ENCODE measurements at regions not wholly inside any gene's neighbourhood (a gene's known extent, or its start where the extent isn't known, plus 50 kb on each side); places are given as distances from the start of the nearest gene placed in this dataset.

DNA sequence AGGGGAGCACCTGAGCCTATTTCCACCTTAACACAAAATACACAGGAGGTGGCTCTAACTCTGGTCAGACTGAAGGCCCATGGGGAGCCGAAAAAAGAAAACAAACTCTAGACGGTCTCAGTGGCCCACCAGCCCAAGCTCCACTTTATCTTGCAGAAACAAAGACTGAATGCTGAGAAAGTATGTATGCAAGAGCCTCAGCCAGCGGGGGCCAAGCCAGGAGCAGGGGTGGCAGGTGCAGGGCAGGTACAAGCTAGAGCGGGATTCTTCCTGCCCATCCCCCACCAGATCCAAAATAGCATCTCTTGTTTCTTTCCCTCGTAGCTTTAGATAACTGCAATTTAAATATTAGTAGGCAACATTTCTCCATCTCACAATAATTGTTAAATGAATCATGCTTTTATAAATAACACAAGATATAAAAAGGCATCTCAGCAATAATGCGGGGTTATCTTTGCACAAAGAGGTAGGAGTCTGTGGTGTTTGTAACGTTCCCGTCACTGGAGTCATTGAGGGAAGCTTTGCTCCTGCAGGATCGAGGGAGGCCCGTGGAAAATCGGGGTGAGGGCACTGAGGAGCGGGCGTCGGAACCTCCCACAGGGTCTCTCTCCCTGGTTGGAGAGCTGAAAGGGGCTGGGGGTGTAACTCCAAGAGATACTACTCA is 418.0 kb downstream of the SHANK2 start:
- TF ChIP-seq, protein P1, sequence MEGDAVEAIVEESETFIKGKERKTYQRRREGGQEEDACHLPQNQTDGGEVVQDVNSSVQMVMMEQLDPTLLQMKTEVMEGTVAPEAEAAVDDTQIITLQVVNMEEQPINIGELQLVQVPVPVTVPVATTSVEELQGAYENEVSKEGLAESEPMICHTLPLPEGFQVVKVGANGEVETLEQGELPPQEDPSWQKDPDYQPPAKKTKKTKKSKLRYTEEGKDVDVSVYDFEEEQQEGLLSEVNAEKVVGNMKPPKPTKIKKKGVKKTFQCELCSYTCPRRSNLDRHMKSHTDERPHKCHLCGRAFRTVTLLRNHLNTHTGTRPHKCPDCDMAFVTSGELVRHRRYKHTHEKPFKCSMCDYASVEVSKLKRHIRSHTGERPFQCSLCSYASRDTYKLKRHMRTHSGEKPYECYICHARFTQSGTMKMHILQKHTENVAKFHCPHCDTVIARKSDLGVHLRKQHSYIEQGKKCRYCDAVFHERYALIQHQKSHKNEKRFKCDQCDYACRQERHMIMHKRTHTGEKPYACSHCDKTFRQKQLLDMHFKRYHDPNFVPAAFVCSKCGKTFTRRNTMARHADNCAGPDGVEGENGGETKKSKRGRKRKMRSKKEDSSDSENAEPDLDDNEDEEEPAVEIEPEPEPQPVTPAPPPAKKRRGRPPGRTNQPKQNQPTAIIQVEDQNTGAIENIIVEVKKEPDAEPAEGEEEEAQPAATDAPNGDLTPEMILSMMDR (IDR thresholded peaks at IDR 0.05), result no peak

DNA sequence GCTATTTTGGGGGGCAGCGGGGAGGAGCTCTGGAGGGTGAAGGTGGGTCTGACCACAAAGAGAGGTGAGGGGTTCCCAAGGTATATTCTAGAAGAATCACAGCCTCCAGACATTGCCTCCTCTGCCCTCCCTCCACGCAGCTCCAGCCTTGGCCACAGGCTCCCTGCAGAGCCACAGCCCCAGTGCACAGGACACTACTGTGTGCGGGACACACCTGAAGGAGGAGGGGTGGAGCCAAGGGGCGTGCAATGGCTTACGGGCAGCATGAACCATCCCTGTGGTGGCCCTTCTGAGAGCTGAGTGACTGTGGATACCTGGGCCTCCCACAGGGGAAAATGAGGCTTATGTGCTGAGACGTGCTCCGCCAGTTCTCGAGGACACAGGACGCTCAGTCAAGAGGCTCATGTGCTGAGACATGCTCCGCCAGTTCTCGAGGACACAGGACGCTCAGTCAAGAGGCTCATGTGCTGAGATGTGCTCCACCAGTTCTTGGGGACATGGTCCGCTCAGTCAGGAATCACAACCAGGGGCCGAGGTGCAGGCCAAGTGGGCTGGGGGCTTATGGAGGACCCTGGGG is 417.3 kb downstream of the SHANK2 start:
- TF ChIP-seq, protein P1 (IDR thresholded peaks at IDR 0.05), result no peak

DNA sequence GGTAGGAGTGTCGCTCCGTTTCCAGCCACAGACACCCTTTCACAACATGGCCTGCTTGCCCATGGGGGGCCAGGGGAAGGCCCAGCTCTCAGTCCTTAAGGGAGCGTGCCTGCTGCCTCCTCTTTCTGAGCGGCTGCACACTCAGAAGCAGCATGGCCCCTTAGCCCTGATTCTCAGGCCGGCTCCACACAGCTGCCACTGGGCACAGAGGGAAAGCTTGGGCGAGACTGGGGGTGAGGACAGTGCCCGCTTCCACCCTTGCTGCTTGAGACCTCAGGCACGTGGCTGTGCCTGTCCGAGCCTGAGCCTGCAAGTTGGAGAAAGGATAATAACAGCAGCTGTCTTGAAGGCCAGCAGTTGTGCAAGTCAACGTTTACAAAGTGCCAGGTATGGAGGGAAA is 416.3 kb downstream of the SHANK2 start:
- TF ChIP-seq, protein P1 (IDR thresholded peaks at IDR 0.05), result no peak

DNA sequence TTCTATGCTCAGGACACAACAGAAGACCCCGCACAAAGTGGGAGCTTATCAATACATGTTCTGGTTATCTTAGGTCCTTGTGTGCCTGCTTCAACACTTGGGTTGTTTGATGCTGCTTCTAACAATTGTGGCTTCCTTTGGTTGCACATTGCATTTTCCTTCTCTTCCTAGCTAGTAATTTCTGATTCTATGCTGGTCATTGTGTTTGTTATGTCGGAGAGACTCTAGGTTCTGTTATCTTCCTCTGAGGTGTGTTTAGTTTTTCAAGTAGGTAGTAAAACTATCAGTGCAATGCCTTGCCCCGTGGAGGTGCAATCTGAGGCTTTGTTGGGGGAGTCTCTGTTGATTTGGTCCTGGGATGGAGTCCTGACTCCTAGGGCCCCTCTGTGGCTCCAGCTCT is 414.2 kb downstream of the SHANK2 start:
- TF ChIP-seq, protein P1 (IDR thresholded peaks at IDR 0.05), result no peak

DNA sequence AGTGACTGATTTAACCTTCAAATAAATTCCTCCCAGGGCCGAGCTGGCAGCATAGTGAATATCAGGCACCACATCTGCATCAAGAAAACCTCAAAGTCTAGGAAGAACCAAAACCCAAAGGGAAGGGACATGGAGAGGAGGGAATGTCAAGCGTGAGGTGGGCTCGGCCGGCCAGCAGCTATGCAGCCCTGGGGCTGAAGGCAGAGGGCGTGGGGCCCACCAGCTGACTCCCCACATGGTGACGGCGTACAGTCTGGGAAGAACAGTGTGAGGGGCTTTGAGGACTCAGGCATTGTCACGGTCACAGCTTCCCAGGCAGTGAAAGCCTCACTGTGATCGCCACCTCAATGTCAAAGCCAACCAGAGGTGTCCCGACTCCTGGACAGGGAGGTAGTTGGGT is 412.5 kb downstream of the SHANK2 start:
- TF ChIP-seq, protein P1 (IDR thresholded peaks at IDR 0.05), result no peak

DNA sequence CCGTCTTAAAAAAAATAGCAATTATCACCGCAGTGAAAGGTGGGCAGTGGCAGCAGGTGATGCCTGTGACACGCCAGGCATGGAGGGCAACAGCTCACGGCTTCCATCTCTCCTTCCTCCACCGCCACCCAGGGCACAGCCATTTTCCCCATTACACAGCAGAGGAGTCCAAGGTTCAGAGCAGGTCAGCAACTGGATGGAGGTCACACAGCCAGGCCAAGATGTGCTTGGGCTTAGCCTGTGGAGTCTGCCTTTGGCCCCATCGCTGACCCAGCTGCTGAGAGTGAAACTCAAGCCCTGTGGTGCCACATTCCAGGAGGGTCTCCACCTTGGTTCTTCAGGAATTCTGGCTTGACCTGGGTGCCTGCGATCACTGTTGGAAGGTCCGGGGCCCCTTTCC is 411.1 kb downstream of the SHANK2 start:
- TF ChIP-seq, protein P1 (IDR thresholded peaks at IDR 0.05), result no peak

DNA sequence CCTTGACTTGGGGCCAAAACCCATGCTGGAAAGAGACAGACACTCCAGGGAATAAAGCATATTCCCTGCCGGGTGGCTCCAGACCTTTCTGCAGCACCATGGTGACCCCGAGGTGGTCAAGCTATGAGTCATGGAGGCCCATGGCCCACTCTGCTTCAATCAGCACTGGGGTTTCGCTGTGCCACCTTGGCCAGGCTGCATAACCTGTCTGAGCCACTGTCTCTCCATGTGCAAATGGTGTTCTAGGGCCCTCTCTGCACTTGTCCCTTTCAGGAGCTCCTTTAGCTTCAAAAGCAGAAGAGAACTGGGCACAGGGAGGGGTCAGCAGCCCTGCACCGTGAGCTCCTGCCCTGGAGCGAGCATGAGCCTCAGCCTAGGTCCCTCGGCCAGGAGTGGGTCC is 410.1 kb downstream of the SHANK2 start:
- TF ChIP-seq, protein P1 (IDR thresholded peaks at IDR 0.05), result no peak

Measured in LNCAP (cell line).